Lung (tissue), 11 donors: ENCODE measurements at regions not wholly inside any gene's neighbourhood (a gene's known extent, or its start where the extent isn't known, plus 50 kb on each side); places are given as distances from the start of the nearest gene placed in this dataset.

Experiments
- ATAC-seq: fragments of 200-7000 bp; cut with Tn5 transposase; one replicate; pipeline ENCODE4 v1.9.1; 2020; ENCODE audit warnings: moderate number of reproducible peaks; ENCODE audit not compliant: insufficient read depth, low FRiP score
- DNase-seq, 3 donors: peaks; one replicate each; pipeline ENCODE4 v3.0.0-alpha.2; 2013 to 2017
- H3K27ac ChIP-seq, 2 donors: one replicate each; pipeline ENCODE4 v1.5.1; 2013; ENCODE audit warnings: mild to moderate bottlenecking in 2 of 2, moderate library complexity in 2 of 2, control low read depth in 1 of 2, inconsistent platforms in 1 of 2, low read depth in 1 of 2, low read length in 1 of 2
- H3K27me3 ChIP-seq, 3 donors: one replicate each; pipeline ENCODE4 v1.5.1; 2013; ENCODE audit warnings: low read length in 2 of 3; ENCODE audit not compliant: control insufficient read depth in 3 of 3, insufficient read depth in 3 of 3
- H3K36me3 ChIP-seq, 4 donors: one replicate each; pipeline ENCODE4 v1.5.1; 2013; ENCODE audit warnings: low read length in 4 of 4, mild to moderate bottlenecking in 1 of 4, moderate library complexity in 1 of 4; ENCODE audit not compliant: control insufficient read depth in 4 of 4, insufficient read depth in 4 of 4
- H3K4me1 ChIP-seq, 5 donors: one replicate each; pipeline ENCODE4 v1.5.1; 2013; ENCODE audit warnings: low read length in 5 of 5, mild to moderate bottlenecking in 2 of 5, moderate library complexity in 1 of 5; ENCODE audit not compliant: control insufficient read depth in 5 of 5, insufficient read depth in 5 of 5
- H3K4me3 ChIP-seq: one replicate; pipeline ENCODE4 v1.5.1; 2013; ENCODE audit warnings: mild to moderate bottlenecking, control low read depth, moderate library complexity
- H3K9ac ChIP-seq, 2 donors: one replicate each; pipeline ENCODE4 v1.5.1; 2013; ENCODE audit warnings: low read length in 2 of 2, control low read depth in 1 of 2; ENCODE audit not compliant: insufficient read depth in 1 of 2
- H3K9me3 ChIP-seq, 4 donors: one replicate each; pipeline ENCODE4 v1.5.1; 2013; ENCODE audit warnings: low read length in 3 of 4, mild to moderate bottlenecking in 1 of 4, moderate library complexity in 1 of 4; ENCODE audit not compliant: control insufficient read depth in 4 of 4, insufficient read depth in 3 of 4
- CTCF ChIP-seq: IDR thresholded peaks from 2 replicates; pipeline ENCODE4 v1.5.1; 2012; ENCODE audit warnings: mild to moderate bottlenecking; ENCODE audit errors: control extremely low read depth, extremely low read depth
- WGBS, 2 donors: extraction: QIAGEN DNeasy Blood & Tissue Kit; methylation state at CpG; one replicate each; pipeline ENCODE4 v1.1.7; 2013; 5-methylcytosine and 5-hydroxymethylcytosine counted together
- donor health status: control.
- donor health status: control.
- donor health status: Bipolar disorder and iron deficiency.
- donor health status: healthy.
- donor health status: DM: yes; HTN: yes; CAD: no.

GRCh38 chr3:20396335-20396734 is 210.3 kb upstream of the SGO1 start:
- Histone ChIP-seq H3K9ac (no peak overlapping the region), H3K36me3 (no peaks in the 10 kb centered on the region), H3K27me3 (no peaks in the 10 kb centered on the region), H3K4me3 (no peak overlapping the region), H3K9me3 (peaks cover 0 to 5% (median 0%) of the 10 kb centered on the region in 4 donors), H3K4me1 (no peaks in the 10 kb centered on the region), H3K27ac (no peak overlapping the region)
- no peak for TF ChIP-seq CTCF
- ATAC-seq, result no peak
- no peak for DNase-seq
- WGBS, 2 donors, result 82 to 83% methylated on average over 3 of the region's 3 CpGs

- ATAC-seq, result no peak
- no peaks in the 10 kb centered on the region for H3K27me3 ChIP-seq
- H3K9ac ChIP-seq, result no peak overlapping the region
- no peak overlapping the region for H3K4me3 ChIP-seq
- no peak overlapping the region for H3K27ac ChIP-seq
- H3K9me3 ChIP-seq, result peaks cover 0 to 5% (median 0%) of the 10 kb centered on the region in 4 donors
- no peaks in the 10 kb centered on the region for H3K36me3 ChIP-seq
- no peak for DNase-seq
- TF ChIP-seq CTCF, result no peak
- 77 to 80% methylated on average over 4 of the region's 4 CpGs for WGBS, 2 donors
- H3K4me1 ChIP-seq, result no peaks in the 10 kb centered on the region
Observed at GRCh38 chr3:20395692-20396091, 209.7 kb upstream of the SGO1 start.

- Histone ChIP-seq H3K4me1 (no peaks in the 10 kb centered on the region), H3K9ac (no peak overlapping the region), H3K9me3 (peaks cover 0 to 5% (median 0%) of the 10 kb centered on the region in 4 donors), H3K36me3 (no peaks in the 10 kb centered on the region), H3K27ac (no peak overlapping the region), H3K4me3 (no peak overlapping the region), H3K27me3 (no peaks in the 10 kb centered on the region)
- no peak for DNase-seq
- no peak for ATAC-seq
- TF ChIP-seq CTCF, result no peak
- 76 to 84% methylated on average over 4 of the region's 4 CpGs for WGBS, 2 donors
Observed at GRCh38 chr3:20394243-20394642, 208.2 kb upstream of the SGO1 start.

GRCh38 chr3:20391644-20392043 is 205.6 kb upstream of the SGO1 start:
- Histone ChIP-seq H3K9ac (no peak overlapping the region), H3K9me3 (peaks cover 0 to 5% (median 0%) of the 10 kb centered on the region in 4 donors), H3K27ac (no peak overlapping the region), H3K4me1 (no peaks in the 10 kb centered on the region), H3K4me3 (no peak overlapping the region), H3K36me3 (no peaks in the 10 kb centered on the region), H3K27me3 (no peaks in the 10 kb centered on the region)
- no peak for ATAC-seq
- no peak for DNase-seq
- TF ChIP-seq CTCF, result no peak
- WGBS, 2 donors, result 64 to 78% methylated on average over 3 of the region's 3 CpGs
